K562 (cell line): ENCODE measurements at regions not wholly inside any gene's neighbourhood (a gene's known extent, or its start where the extent isn't known, plus 50 kb on each side); places are given as distances from the start of the nearest gene placed in this dataset.

Experiments
- ATAC-seq: fragments of 200-7000 bp; cut with Tn5 transposase; 3 replicates; pipeline ENCODE4 v1.9.1; 2020; ENCODE audit warnings: moderate library complexity
- BruUV-seq: library from RNA; stranded (reverse); fragments of 400-500 nt; replicated peaks from 2 replicates; lab custom pipeline; 2021; lab: Mats Ljungman, UMichigan
- CTCF ChIA-PET: fragments of 300-600 bp; formaldehyde crosslinking; extraction: SDS; loops from one replicate; lab custom pipeline; 2021; ENCODE audit warnings: low intra/inter-chr PET ratio; lab: Yijun Ruan, JAX
- POLR2A ChIA-PET: fragments of 300-600, 350-650 bp; sonication (Branson Sonifier 250); formaldehyde crosslinking; extraction: SDS; loops from one replicate; lab custom pipeline; 2021; ENCODE audit warnings: antibody characterized with exemption, inconsistent platforms; lab: Yijun Ruan, JAX
- DNase-seq, 4 experiments: peaks; one replicate each; pipeline versions ENCODE4 v3.0.0 to v3.0.0-alpha.2; 2011 to 2018; ENCODE audit warnings: low spot score in 3 of 4, mixed read lengths in 3 of 4; ENCODE audit errors: extremely low read depth in 1 of 4
- FAIRE-seq: peaks from 2 replicates; lab custom pipeline; 2011; peaks lifted over from hg19 to GRCh38; lab: Jason Lieb, UNC
- H2AFZ ChIP-seq: 2 replicates; pipeline ENCODE4 v1.6.0; 2011; ENCODE audit warnings: low read depth, low read length, control low read depth, inconsistent platforms
- H3K27ac ChIP-seq: fragments of 200-600 bp; 3 replicates; pipeline ENCODE4 v1.8.0; 2011; ENCODE audit warnings: low read depth, mild to moderate bottlenecking, control low read depth, inconsistent platforms, low read length, moderate library complexity, mixed read lengths; ENCODE audit errors: extremely low read depth
- H3K27me3 ChIP-seq, 2 experiments: fragments of 300-600 bp in 1 of 2; 2 replicates in 1 of 2; 3 replicates in 1 of 2; pipeline versions ENCODE4 v1.6.0 to v1.8.0; 2011; ENCODE audit warnings: inconsistent platforms in 2 of 2, low read length in 2 of 2, mild to moderate bottlenecking in 1 of 2, mixed read lengths in 1 of 2, moderate library complexity in 1 of 2; ENCODE audit not compliant: control insufficient read depth in 2 of 2, insufficient read depth in 2 of 2
- H3K36me3 ChIP-seq: fragments of 300-600 bp; 3 replicates; pipeline ENCODE4 v1.8.0; 2011; ENCODE audit warnings: mild to moderate bottlenecking, low read length, inconsistent platforms; ENCODE audit not compliant: control insufficient read depth, insufficient read depth
- H3K4me1 ChIP-seq, 2 experiments: fragments of 200-600 bp in 1 of 2; replicated peaks in 1 of 2; 2 replicates in 1 of 2; 3 replicates in 1 of 2; pipeline versions ENCODE4 v1.5.1 to v1.8.0; 2011; ENCODE audit warnings: inconsistent platforms in 2 of 2, low read length in 2 of 2, mild to moderate bottlenecking in 1 of 2, mixed read lengths in 1 of 2, moderate library complexity in 1 of 2; ENCODE audit not compliant: control insufficient read depth in 2 of 2, insufficient read depth in 2 of 2
- H3K4me2 ChIP-seq: 2 replicates; pipeline ENCODE4 v1.6.1; 2011; ENCODE audit warnings: low read length, control low read depth, inconsistent platforms, mixed read lengths; ENCODE audit not compliant: insufficient read depth
- H3K4me3 ChIP-seq: fragments of 200-600 bp; sonication (generic), shearing (Covaris generic); 2 replicates; pipeline ENCODE4 v1.5.1; 2016; ENCODE audit warnings: control low read depth, inconsistent platforms
- H3K79me2 ChIP-seq: fragments of 200-600 bp; 3 replicates; pipeline ENCODE4 v1.8.0; 2011; ENCODE audit warnings: low read length, inconsistent platforms; ENCODE audit not compliant: control insufficient read depth, insufficient read depth
- H3K9ac ChIP-seq, 2 experiments: 2 replicates each; pipeline versions ENCODE4 v1.6.0 to v1.6.1; 2011; ENCODE audit warnings: low read depth in 2 of 2, low read length in 2 of 2, control low read depth in 1 of 2, inconsistent platforms in 1 of 2, mild to moderate bottlenecking in 1 of 2, mixed read lengths in 1 of 2; ENCODE audit not compliant: insufficient read depth in 1 of 2
- H3K9me1 ChIP-seq: one replicate; pipeline ENCODE4 v1.6.0; 2011; ENCODE audit warnings: inconsistent platforms, mild to moderate bottlenecking, low read length, moderate library complexity; ENCODE audit not compliant: control insufficient read depth, insufficient read depth
- H3K9me3 ChIP-seq: replicated peaks from 2 replicates; pipeline ENCODE4 v1.5.1; 2011; ENCODE audit warnings: low read depth, low read length, inconsistent platforms; ENCODE audit not compliant: control insufficient read depth, insufficient read depth
- H4K20me1 ChIP-seq: replicated peaks from 2 replicates; pipeline ENCODE4 v1.6.1; 2011; ENCODE audit warnings: low read length, inconsistent platforms, mixed read lengths; ENCODE audit not compliant: control insufficient read depth, insufficient read depth
- MAFK ChIP-seq: IDR thresholded peaks from 2 replicates; pipeline ENCODE4 v1.6.1; 2011; ENCODE audit warnings: low read length, improper control_type of control experiment
- MEF2D ChIP-seq: conservative IDR thresholded peaks from 2 replicates; pipeline ENCODE4 v1.6.1; 2016; ENCODE audit warnings: low read depth, missing genetic modification characterization, missing compliant biosample characterization
- SIRT6 ChIP-seq: IDR thresholded peaks from one replicate; pipeline ENCODE4 v1.6.1; 2012; ENCODE audit warnings: low read depth, mild to moderate bottlenecking, control low read depth, inconsistent platforms, low read length, moderate library complexity
- STAT5A ChIP-seq: IDR thresholded peaks from 2 replicates; pipeline ENCODE4 v1.6.1; 2012; ENCODE audit warnings: low read length, inconsistent platforms, borderline replicate concordance
- TCF7 ChIP-seq: sonication (generic); IDR thresholded peaks from 2 replicates; pipeline ENCODE4 v1.6.1; 2016; ENCODE audit warnings: antibody characterized with exemption, borderline replicate concordance
- ZFP30 ChIP-seq: fragments of 250-450 bp; sonication (Bioruptor Pico); IDR thresholded peaks from 2 replicates; pipeline ENCODE4 v1.8.0; 2022; ENCODE audit warnings: moderate library complexity, mild to moderate bottlenecking, inconsistent platforms, borderline replicate concordance
- ZNF274 ChIP-seq: IDR thresholded peaks from 2 replicates; pipeline ENCODE4 v1.6.1; 2011; ENCODE audit warnings: low read depth, mild to moderate bottlenecking, low read length, moderate library complexity, borderline replicate concordance
- WGBS: fragments of 100-300 bp; shearing (Covaris generic); methylation state at CpG from one replicate; pipeline ENCODE4 v1.1.6; 2016; ENCODE audit warnings: low coverage, mixed read lengths; ENCODE audit not compliant: insufficient coverage; ENCODE audit errors: missing lambda C conversion rate; 5-methylcytosine and 5-hydroxymethylcytosine counted together
- in situ Hi-C: fragments of 300-500 bp; cut with MboI; formaldehyde crosslinking; loops from 4 replicates; pipeline ENCODE4 v1.15.0; 2018; ENCODE audit warnings: inconsistent platforms, mixed read lengths
- intact Hi-C: fragments of 100-400 bp; cut with micrococcal nuclease; formaldehyde crosslinking; loops from 2 replicates; pipeline ENCODE4 v1.14.2; 2022
- TF ChIP-seq, protein P1 (sequence below): sonication (generic); formaldehyde crosslinking; IDR thresholded peaks from 2 replicates; pipeline ENCODE4 v1.8.1; 2023; ENCODE audit warnings: mild to moderate bottlenecking, missing genetic modification reagents
- TF ChIP-seq, protein P2 (sequence below), 3 experiments: fragments of 200-800 bp in 1 of 3; sonication (Bioruptor generic) in 1 of 3; sonication (generic) in 1 of 3; formaldehyde crosslinking in 1 of 3; IDR thresholded peaks; 2 replicates each; pipeline versions ENCODE4 v1.6.1 to v1.8.0; 2016 to 2022; ENCODE audit warnings: mild to moderate bottlenecking in 2 of 3, missing compliant biosample characterization in 2 of 3, missing genetic modification characterization in 2 of 3, missing genetic modification reagents in 1 of 3

DNA sequence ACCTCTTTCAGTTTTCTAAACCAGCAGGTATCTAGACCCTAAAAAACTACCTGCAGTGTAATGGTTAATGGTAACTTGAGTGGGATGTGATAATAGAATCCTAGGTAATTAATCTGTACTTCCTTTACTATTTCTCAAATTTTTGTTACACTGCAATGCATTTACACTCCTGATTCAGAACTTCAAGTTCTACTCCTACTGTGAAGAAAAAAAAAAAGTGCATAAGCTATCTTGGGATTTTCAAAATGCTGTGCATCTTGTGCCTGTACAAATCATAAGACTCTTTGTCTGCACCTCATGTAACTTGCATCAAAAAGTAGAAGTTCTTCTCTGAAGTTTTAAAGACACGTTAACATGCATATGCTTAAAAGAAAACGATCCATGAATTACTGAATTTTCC, 554.1 kb downstream of the CETN3 start:
- Histone ChIP-seq H4K20me1 (no peaks in the 10 kb centered on the region), H3K4me2 (no peak overlapping the region), H3K79me2 (no peaks in the 10 kb centered on the region)
- TF ChIP-seq, protein P1, sequence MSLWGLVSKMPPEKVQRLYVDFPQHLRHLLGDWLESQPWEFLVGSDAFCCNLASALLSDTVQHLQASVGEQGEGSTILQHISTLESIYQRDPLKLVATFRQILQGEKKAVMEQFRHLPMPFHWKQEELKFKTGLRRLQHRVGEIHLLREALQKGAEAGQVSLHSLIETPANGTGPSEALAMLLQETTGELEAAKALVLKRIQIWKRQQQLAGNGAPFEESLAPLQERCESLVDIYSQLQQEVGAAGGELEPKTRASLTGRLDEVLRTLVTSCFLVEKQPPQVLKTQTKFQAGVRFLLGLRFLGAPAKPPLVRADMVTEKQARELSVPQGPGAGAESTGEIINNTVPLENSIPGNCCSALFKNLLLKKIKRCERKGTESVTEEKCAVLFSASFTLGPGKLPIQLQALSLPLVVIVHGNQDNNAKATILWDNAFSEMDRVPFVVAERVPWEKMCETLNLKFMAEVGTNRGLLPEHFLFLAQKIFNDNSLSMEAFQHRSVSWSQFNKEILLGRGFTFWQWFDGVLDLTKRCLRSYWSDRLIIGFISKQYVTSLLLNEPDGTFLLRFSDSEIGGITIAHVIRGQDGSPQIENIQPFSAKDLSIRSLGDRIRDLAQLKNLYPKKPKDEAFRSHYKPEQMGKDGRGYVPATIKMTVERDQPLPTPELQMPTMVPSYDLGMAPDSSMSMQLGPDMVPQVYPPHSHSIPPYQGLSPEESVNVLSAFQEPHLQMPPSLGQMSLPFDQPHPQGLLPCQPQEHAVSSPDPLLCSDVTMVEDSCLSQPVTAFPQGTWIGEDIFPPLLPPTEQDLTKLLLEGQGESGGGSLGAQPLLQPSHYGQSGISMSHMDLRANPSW (CRISPR knock-in tag): no peak
- TF ChIP-seq, protein P2, sequence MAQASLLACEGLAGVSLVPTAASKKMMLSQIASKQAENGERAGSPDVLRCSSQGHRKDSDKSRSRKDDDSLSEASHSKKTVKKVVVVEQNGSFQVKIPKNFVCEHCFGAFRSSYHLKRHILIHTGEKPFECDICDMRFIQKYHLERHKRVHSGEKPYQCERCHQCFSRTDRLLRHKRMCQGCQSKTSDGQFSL (CRISPR knock-in tag; IDR thresholded peaks at IDR 0.05): no peak
- TF ChIP-seq, protein P2 (tag; IDR thresholded peaks at IDR 0.05): no peak
- no peak for TF ChIP-seq MAFK
- no peak for TF ChIP-seq TCF7
- no peak for TF ChIP-seq MEF2D (tag)
- TF ChIP-seq ZFP30: no peak
- no peak for TF ChIP-seq ZNF274
- TF ChIP-seq SIRT6: no peak
- TF ChIP-seq STAT5A: no peak
- TF ChIP-seq, all 486 proteins: peak for 0
- H3K27me3 ChIP-seq: no peaks in the 10 kb centered on the region
- no peak for FAIRE-seq
- no peaks in the 10 kb centered on the region for H3K36me3 ChIP-seq
- H3K4me1 ChIP-seq: no peaks in the 10 kb centered on the region
- H3K9me3 ChIP-seq: no peaks in the 10 kb centered on the region
- H3K9me1 ChIP-seq: no peaks in the 10 kb centered on the region
- DNase-seq: no peak
- no peak for ATAC-seq
- H3K4me3 ChIP-seq: no peak overlapping the region
- no peak overlapping the region for H3K9ac ChIP-seq
- intact Hi-C loops: no loop called here
- 0% methylated on average over 2 of the region's 2 CpGs for WGBS
- POLR2A ChIA-PET: no interaction called here
- BruUV-seq: no TSS peak
- H3K27ac ChIP-seq: no peak overlapping the region
- H2AFZ ChIP-seq: no peak overlapping the region
- CTCF ChIA-PET: no interaction called here
- in situ Hi-C loops: no loop called here
